AG08396 (cell line): ENCODE measurements at regions not wholly inside any gene's neighbourhood (a gene's known extent, or its start where the extent isn't known, plus 50 kb on each side); places are given as distances from the start of the nearest gene placed in this dataset.
A peak's percentile ranks its signal among the peaks of the same experiment; 100 is the strongest.

ENCODE experiments used
- DNase-seq: peaks from one replicate; pipeline ENCODE4 v3.0.0; 2012; ENCODE audit warnings: low spot score, mixed read lengths

DNA sequence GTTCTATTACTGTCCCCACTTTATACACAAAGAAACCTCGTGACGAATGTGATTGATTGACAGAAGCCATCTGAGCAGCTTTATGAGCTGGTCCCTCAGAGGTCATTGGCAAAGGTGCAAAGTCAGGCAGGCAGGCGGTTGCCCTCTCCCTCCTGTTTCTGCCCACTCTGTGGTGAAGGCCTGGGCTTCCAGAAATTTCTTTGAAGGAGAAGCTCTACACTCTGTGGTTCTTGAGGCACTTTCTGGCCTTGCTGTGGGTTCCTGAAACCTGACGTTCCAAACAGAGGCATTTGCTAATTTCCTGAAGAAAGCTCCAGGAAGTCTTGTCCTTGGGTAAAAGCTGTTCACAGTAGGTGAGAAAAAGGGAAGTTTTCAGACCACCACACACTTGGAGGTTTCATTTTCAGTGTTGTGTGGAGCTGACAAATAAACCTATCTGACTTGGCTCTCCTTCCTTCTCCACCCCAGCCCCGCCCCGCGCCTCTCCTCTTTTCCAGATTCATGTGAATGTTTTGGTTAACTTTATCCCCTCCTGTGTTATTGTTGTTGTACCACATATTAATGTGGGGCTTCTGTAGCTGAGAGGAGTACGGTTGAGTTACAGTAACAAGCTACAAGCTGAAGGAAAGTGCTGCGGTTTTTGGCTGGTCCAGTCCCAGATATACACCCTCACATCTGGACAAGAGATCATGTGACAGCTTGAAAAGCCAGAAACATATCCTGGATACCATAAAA, 274.1 kb downstream of the CLIC5 start:
- peak; percentile 33 for DNase-seq

DNA sequence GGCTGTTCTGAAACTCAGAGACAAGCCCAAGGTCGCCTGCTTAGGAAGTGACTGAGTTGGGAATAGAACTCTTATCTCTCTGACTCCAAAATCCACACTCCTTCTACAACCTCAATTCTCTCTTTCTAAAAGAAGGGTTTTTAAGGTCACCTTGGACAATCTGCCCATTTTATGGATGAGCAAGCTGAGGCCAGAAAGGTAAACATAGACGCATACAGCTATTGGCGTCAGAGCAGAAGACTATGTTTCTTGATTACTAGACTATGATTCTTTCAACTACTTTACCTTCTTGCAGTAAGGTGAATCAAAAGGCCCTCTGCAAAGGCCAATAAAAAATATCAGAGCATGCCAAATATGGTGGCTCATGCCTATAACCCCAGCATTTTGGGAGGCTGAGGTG, 276.6 kb downstream of the CLIC5 start:
- DNase-seq, result no peak

DNA sequence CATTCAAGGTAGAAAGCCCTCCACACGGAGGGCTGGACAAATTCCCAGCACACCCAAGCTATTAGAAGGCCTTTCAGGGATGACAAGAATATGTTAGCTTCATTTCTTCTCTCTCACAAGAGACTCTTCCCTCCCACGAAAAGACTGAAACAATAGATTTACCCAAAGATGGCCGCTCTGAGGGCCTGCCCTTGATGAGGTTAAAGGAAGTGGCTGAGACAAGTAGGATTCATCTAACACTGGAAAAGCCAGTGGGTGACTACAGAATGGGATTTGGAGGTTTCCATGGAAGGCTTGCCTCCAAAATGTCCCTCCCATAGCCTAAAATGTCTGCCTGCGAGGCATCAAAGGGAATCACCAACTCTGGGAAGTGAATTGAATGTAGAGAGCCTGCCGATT, 277.6 kb downstream of the CLIC5 start:
- DNase-seq, result no peak

DNA sequence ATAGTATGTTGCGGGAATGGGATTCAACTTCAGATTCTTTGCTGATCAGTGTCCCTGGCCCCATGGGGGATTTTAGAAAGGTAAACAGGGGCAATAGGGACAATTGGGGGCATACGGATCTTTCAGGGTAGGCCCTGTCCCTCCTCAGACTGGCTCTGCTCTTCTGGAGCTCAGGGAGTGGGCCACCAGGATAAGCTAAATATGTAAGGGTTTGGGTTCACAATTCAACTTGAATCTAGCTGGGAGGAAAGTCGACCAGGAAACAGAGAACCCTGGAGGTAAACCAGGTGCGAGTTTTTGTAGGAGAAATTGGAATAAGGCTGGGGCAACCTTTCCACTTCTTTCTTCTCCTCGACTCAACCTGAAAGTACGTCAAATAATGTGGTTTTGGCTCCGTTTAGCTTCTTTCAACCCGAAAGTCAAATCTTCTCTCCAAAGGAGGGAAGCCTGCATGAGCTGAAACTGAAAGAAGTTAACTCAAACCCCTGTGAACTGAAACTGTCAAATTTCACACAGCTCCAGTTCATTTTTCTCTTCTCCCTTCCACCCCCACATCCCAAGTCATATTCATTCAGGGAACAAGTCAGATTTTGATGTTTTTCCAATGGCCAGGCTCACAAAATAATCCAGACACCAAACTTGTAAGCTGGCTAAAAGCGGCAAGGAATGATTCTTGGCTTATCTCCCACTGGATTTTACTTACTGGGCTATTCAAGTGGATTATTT, 278.2 kb downstream of the CLIC5 start:
- DNase-seq, result no peak

DNA sequence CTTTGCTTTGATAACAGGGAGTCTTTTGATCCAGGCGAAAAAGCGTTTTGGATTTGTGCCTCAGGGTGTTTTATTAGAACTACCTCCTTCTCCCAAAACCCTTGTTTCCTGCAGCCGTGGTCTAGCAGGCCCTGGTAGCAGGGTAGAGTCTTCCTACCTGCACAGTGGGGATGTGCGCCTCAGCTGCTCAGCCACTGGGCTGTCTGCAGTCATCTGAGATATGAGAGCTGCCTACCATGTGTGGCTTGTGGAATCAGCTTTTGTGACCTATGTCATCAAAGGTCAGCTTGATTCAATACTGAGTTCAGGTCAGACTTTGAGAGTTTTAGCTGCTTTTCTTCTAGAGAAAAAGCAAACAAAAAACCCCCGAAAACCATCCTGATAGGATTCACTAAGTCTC, 279.5 kb downstream of the CLIC5 start:
- DNase-seq, result no peak

DNA sequence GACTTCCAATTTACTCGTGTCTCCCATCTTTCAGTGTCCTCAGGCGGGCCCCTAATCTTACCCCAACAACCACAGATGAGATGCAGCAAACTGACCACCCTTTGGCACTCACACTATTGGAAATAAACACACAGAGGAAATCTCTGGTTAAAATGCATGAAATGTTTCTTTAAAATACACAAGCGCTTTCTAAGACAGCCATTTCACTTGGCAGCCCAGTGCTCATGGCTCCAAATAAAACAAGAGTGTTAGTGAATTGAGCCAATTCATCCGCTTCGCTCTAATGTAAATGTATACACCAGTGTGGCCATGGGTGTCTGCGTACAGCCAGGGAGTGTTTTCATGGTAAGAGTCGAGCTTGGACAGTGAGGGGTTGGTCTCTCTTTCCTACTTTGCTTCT, 282.9 kb downstream of the CLIC5 start:
- no peak for DNase-seq

DNA sequence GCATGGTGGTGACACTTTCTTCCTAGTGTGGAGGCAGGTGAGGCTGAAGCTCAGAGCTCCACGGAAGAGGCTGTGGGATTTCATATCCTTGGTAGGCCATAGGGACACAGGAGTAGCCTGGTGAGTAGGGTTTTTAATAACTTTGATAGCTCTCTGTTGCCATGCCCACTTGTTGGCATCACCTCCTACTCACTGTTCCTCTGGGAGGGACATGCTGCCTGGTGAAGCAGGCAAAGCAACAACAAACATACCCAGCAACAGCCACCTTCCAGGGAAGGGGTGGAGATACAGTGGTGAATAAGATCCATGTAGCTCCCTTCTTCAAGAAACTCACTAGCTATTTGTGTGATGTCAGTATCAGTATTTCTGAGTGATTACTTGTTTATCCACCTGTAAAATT, 285.4 kb downstream of the CLIC5 start:
- DNase-seq, result no peak

DNA sequence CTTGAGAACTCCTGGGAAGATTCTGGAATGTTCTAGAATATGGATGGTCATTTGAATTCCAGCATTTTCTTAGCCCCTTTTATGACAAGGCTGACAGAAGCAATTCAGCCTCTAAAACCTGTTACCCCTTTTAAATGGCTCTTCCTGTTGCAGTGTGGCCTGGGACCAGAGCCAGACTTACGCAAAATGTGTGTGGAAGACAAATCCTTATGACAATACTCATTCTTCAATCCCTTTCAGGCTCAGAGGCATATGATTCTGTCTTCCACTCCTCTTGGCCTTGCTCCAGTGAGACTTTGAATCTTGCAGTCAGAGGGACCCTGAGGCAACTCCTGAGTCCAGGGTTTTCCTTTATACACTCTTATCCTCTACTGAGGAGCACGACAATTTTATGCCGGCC, 287.0 kb downstream of the CLIC5 start:
- DNase-seq, result no peak

DNA sequence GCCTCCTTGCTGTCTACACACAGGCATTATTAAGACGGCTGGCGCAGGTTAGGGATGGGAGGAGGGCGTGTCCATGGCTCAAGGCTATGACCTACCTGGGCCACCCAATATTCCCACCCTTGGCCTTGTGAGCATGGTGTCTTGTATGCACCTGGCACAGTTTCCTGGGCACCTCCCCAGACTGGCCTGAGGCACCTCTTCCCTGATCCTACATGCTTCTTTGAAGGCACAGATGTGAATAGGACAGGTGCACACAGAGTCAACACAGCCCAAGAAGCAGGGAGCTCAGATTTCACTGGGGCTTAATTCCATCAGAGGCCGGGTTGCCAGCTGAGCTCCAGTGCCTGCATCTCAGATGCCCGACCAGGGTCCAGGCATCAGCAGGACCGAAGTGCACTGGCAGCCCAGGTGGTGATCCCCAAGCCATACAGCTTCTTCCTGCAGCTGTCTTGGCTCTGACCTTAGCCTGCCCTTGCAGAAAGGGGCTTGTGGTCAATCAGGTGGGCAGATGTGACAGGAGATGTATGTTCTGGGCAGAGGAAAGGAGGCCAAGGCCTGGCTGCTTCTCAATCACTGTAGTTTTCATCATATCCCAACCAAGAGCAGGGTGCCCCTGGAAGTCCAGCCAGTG, 287.7 kb downstream of the CLIC5 start:
- no peak for DNase-seq

DNA sequence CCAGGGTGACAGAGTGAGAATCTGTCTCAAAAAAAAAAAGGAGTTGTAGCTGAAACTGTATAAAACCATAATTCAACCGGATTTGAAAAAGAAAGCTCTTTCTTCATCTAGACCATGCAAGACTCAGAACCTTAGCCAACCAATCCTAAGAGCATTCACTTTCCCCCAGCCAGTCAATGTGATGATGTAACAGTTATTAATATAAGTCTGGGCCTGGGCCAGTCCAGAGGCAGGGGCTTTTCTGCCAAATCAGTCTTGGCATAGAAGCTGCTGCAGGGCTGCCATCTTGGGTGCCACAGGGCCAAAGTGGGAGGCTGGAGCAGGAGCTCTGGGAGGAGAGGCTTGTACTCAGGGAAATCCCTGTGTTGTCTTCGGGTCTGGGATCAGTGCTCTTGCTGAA, 288.4 kb downstream of the CLIC5 start:
- DNase-seq, result no peak

DNA sequence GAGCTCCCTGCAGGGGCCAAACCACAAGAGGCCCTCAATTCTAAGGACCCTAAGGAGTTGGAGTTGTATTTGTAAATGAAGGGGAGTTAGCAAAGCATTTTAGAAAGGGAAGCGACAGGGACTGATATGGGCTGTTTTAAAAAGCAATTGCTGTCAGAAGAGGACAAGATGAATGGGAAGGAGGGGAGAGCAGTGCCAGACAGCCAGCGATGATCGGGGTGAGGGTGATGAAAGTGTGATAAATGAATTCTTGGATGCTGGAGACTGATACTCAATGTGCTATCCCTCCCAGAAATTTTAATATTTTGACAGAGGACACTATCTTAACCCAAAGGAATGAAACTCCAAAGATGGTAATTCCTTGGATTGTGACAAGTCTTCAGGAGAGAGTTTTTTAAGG, 289.2 kb downstream of the CLIC5 start:
- DNase-seq, result no peak

DNA sequence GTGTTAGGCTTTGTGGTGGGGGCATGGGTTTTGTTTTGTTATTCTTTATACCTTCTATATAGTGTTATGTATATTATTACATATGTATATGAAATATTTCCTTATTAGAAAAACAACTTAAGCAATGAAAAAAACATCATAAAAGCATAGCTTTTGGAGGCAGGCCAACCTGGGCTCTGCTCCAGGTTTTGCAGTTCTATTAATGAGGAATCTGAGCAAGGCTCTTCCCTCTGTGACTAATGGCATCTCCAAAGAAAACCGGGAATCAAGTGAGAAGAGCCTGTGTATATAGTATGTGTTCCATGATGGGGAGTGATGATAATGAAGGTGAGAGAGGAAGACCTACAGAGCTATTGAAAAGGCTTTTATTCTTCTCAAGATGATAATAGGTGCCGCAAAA, 291.1 kb downstream of the CLIC5 start:
- DNase-seq, result peak; percentile 23

DNA sequence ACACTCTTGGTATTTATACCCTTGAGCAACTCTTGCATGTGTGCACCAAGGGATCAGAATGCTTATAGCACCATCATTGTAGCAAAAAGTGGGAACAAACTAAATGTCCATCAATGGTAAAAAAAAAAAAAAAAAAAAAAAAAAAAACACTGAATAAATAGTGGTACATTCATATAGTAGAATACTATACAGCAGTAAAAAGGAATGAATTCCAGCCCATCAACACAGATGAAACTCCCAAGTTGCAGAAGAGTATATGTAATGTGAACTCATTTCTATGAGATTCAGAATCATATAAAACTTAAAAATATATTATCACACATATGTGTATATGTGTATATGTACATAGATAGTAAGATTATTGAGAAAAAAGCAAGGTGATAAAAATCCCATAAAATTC, 291.6 kb downstream of the CLIC5 start:
- no peak for DNase-seq

DNA sequence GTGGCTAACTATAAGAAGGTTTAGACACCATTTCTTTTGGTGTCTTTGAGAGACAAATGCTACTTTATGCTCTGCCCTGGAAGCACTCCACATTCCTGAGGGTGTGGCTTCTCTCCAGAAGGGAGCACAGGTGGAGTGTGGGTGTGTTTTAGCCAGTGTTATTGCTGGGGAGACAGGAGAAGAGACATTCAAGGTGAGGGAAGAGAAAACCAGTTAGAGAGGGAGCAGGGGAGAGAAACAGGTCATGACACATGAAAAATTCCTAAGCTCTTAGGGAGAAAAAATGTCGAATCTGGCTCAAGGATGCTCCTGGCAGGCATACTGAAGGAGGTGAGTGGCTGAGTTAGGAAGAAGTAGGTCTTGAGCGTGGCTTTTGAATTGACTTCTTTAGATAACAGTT, 292.8 kb downstream of the CLIC5 start:
- no peak for DNase-seq

DNA sequence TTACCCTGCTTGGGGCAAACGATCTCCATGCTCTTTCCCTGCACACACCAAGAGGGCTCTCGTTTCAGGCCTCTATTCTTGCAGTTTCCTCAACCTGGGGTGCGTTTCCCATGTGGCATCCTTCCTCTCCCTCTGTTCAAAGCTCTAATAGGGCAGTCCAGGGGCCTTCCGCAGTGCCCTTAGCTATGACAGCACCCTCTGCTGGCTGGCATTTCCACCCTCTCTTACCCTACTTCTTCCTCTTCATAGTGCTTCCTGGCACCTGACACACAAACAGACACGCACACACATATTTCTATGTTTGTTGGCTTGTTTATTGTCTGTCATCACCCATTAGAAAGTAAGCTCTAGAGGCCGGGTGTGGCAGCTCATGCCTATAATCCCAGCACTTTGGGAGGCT, 294.0 kb downstream of the CLIC5 start:
- DNase-seq, result no peak

DNA sequence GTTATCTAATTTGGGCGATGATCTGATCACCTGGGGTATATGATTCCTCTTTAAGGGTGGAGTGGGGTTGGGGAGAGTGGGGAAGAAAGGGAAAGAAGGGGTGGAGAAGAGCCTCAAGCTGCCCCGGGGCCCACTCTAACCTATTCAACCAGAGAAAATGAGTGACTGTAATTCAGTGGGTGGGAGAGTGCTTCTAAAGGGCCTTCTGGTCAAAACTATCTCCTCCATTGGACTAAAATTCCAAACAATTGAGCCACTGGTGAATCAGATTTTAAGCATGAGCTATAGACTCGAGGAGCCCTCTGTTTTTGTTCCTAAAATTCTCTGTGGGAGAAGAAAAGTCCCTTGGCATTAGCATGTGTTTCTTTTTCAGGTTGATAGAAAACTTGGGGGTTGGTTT, 296.8 kb downstream of the CLIC5 start:
- peak; percentile 46 for DNase-seq

DNA sequence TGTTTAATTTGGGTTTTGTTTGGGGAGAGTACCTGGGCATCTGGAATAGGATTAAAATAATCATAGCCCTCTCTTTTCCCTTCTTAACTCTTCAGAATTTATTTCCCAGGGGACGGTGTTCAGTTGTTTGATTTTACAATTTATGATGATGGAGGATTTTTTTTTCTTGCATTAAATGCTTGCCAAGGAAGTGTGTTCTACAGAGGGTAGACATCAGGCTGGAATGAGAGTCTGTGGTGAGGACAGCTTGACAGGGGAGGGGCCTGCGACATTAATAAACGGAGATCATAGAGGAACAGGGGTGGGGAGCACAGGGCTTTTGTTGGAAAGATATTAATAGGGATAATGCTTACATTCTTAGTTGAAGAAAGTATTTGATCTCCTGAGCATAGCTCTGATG, 297.5 kb downstream of the CLIC5 start:
- no peak for DNase-seq

DNA sequence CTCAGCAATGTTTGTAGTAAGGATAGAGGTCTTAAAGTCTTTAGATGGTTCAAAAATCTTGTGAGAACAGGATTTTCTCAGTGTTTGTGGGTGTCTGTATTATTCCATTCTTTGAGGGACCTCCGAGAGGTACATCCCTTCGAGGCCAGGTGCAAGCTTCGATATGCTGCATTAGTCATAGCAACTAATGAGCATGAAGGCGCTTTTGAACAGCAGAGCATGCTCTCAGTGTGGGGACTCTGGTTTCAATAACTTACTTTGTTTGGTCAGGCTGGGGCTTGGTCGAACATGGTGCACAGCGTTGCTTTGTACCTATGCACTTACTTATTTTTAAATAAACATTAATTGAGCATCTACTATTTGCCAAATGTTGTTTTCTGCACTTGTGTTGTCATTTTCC, 297.9 kb downstream of the CLIC5 start:
- no peak for DNase-seq

DNA sequence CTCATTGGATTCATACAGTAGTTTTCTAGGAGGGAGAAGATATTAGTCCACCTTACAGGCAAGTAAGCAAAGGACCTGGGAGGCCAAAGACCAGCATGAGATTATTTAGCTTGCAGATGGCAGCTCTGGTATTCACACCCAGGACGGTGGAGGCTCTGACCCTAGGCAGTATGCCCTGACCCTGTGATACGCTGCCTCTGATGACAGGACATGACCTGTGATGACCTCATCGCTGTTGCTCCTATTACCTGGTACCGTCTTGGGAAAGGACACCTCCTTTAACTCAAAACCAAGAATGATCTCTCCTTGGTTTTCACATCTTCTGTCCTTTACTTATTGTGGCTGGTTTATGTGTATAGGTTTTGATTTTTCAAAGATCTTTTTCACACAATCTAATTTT, 298.6 kb downstream of the CLIC5 start:
- no peak for DNase-seq

DNA sequence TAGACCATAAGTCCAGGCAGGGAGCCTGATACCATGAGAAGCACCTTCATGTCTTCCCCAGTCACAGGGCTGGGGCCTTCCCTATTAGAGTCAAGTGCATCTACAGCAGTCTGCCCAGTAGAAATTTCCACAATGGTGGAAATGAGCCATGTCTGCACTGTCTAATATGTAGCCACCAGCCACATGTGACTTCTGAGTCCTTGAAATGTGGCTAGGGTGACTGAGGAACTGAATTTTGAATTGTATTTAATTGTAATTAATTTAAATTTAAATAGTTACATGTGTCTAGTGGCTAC, 300.2 kb downstream of the CLIC5 start:
- DNase-seq, result no peak

DNA sequence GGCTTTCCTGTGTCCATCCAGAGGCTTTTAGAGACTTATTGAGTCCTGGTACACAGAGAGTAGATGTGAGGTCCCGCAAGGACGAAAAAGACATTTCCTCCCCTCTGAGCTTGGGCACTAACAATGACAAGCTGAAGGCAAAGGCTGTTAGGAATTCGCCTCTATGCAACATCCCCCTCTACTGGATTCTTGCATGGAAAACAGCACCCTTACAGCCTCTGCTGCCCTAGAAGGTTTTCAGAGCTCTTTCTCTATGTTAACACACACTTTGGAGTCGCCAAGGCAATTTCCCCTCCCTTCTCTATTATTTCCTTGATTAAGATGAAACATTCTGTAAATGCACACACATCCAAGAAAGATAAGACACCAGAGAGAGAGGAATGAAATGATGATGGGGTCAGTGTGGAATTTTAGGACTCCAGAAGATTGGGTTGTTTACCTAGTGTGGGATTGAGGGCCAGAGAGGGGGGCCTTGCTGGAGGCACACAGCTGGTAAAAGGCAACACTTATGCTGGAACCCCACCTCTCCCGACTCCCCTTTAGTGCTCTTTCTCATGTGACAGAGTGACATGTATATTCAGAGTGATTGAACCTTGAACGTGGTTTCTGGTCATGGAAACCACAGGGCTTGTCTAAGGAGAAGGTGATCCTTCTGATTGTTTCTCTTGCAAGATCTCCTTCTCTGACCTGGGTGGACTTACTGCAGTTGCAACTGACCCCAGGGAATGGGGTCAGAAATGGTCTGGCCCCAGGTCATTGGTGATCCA, 300.7 kb downstream of the CLIC5 start:
- peak; percentile 67 for DNase-seq

DNA sequence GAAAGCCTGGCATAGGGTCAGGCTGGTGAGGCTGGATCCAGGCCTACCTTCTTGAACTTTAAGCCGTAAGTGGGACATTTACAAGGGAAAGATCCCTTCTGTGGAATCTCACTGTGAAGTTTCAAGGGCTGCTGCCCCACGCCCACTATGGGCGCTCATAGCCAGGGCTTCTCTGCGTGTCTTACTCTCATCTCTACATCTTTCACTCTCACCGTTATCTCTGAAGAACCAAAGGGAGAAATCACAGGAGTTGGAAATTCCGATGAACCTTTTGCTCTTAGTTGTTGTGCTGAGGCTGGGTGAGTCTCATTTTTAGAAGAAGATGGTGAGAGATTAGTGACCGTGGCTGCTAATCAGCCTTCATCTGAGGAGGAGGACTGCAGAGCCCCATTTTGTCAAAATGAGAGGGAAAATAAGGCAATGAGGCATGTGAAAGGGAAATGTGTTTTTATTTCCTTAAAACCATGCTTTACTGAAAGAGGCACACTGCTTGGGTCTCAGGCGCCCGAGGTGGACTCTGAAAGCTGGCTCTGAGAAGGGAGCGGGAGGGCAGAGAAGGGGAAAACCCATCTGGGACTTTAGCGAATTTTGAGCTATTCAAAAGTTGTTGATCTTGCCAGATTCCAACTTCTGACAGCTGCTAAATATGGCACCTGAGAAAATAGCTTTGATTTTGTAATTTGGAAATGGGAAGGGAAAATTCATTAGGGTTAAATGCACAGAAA, 301.5 kb downstream of the CLIC5 start:
- DNase-seq, result no peak
